Amniotic stem cell (primary cell): ENCODE measurements at regions not wholly inside any gene's neighbourhood (a gene's known extent, or its start where the extent isn't known, plus 50 kb on each side); places are given as distances from the start of the nearest gene placed in this dataset.
"Not testable (repeated sequence)": the region's sequence is repeated elsewhere in the genome, so short reads cannot be mapped to it uniquely, and the experiment has no call there.

Experiments
- DNase-seq: peaks from one replicate; lab custom pipeline; 2025; lab: John Stamatoyannopoulos, UW

GRCh38 chrX:46223499-46223898 lies 321.7 kb downstream of the ZNF674 start:
- not testable (repeated sequence) for DNase-seq

- DNase-seq: no peak
Measured at GRCh38 chrX:46220822-46221221, 324.4 kb downstream of the ZNF674 start.

GRCh38 chrX:46218373-46218772 lies 326.8 kb downstream of the ZNF674 start:
- DNase-seq: no peak

- no peak for DNase-seq
Measured at GRCh38 chrX:46216406-46216805, 328.8 kb downstream of the ZNF674 start.

GRCh38 chrX:46211079-46211478 lies 334.1 kb downstream of the ZNF674 start:
- DNase-seq: no peak

- no peak for DNase-seq
Measured at GRCh38 chrX:46209768-46210167, 335.5 kb downstream of the ZNF674 start.

GRCh38 chrX:46209037-46209436 lies 336.2 kb downstream of the ZNF674 start:
- DNase-seq: no peak

GRCh38 chrX:46208225-46208854 lies 336.9 kb downstream of the ZNF674 start:
- no peak for DNase-seq

- DNase-seq: no peak
Measured at GRCh38 chrX:46204721-46205422, 340.3 kb downstream of the ZNF674 start.

- DNase-seq: no peak
Measured at GRCh38 chrX:46202733-46203514, 342.3 kb downstream of the ZNF674 start.

- no peak for DNase-seq
Measured at GRCh38 chrX:46200413-46200812, 344.8 kb downstream of the ZNF674 start.

- DNase-seq: no peak
Measured at GRCh38 chrX:46198858-46199257, 346.4 kb downstream of the ZNF674 start.

- not testable (repeated sequence) for DNase-seq
Measured at GRCh38 chrX:46186811-46187106, 358.5 kb downstream of the ZNF674 start.

- DNase-seq: no peak
Measured at GRCh38 chrX:46185923-46186810, 359.1 kb downstream of the ZNF674 start.

GRCh38 chrX:46184749-46185148 lies 360.5 kb downstream of the ZNF674 start:
- no peak for DNase-seq

- peak; percentile 32 for DNase-seq
Measured at GRCh38 chrX:46180258-46180687, 364.9 kb downstream of the ZNF674 start.

GRCh38 chrX:46179748-46180147 lies 365.5 kb downstream of the ZNF674 start:
- no peak for DNase-seq

- DNase-seq: no peak
Measured at GRCh38 chrX:46178763-46179162, 366.5 kb downstream of the ZNF674 start.

GRCh38 chrX:46173159-46173558 lies 372.1 kb downstream of the ZNF674 start:
- DNase-seq: no peak

GRCh38 chrX:46171457-46171856 lies 373.8 kb downstream of the ZNF674 start:
- not testable (repeated sequence) for DNase-seq

- DNase-seq: no peak
Measured at GRCh38 chrX:46169808-46170207, 375.4 kb downstream of the ZNF674 start.

- no peak for DNase-seq
Measured at GRCh38 chrX:46168254-46168653, 377.0 kb downstream of the ZNF674 start.
